Ovary (tissue), 7 donors: ENCODE measurements at regions not wholly inside any gene's neighbourhood (a gene's known extent, or its start where the extent isn't known, plus 50 kb on each side); places are given as distances from the start of the nearest gene placed in this dataset.

ENCODE experiments used
- DNase-seq, 5 donors: peaks; one replicate each; pipeline ENCODE4 v3.0.0-alpha.2; 2019 to 2020
- H3K27ac ChIP-seq, 2 donors: fragments of 200-600 bp; one replicate each; pipeline versions ENCODE4 v1.5.1 to v1.8.0; 2019 to 2022
- H3K27me3 ChIP-seq: fragments of 200-600 bp; one replicate; pipeline ENCODE4 v1.8.0; 2022
- H3K36me3 ChIP-seq: fragments of 200-600 bp; sonication (generic); one replicate; pipeline ENCODE4 v1.5.1; 2019
- H3K4me1 ChIP-seq: one replicate; pipeline ENCODE4 v1.8.1; 2013; ENCODE audit warnings: mild to moderate bottlenecking, moderate library complexity; ENCODE audit not compliant: insufficient read depth
- H3K4me3 ChIP-seq: fragments of 200-600 bp; sonication (generic); one replicate; pipeline ENCODE4 v1.5.1; 2017
- H3K9me3 ChIP-seq, 2 donors: fragments of 200-600 bp in 1 of 2; sonication (generic) in 1 of 2; one replicate each; pipeline versions ENCODE4 v1.5.1 to v1.8.1; 2013 to 2019; ENCODE audit warnings: mild to moderate bottlenecking in 1 of 2, moderate library complexity in 1 of 2
- EP300 ChIP-seq: sonication (generic); formaldehyde crosslinking; IDR thresholded peaks from one replicate; pipeline ENCODE4 v1.6.1; 2017; ENCODE audit warnings: antibody characterized with exemption
- POLR2A ChIP-seq: fragments of 450-650 bp; IDR thresholded peaks from one replicate; pipeline ENCODE4 v1.6.1; 2017; ENCODE audit warnings: antibody characterized with exemption, mild to moderate bottlenecking, moderate library complexity
- WGBS, 3 donors: extraction: QIAGEN DNeasy Blood & Tissue Kit in 1 of 3; methylation state at CpG; one replicate each; pipeline versions ENCODE4 v1.1.5 to v1.1.7; 2013 to 2017; 5-methylcytosine and 5-hydroxymethylcytosine counted together
- intact Hi-C, 4 donors: fragments of 100-400 bp; cut with DNase I; formaldehyde crosslinking; loops; one replicate each; pipeline versions ENCODE4 v1.11.0 to v1.15.1; 2022 to 2023
- TF ChIP-seq, protein P1 (sequence below), 3 donors: fragments of 450-650 bp in 2 of 3; fragments of 200-600 bp in 1 of 3; IDR thresholded peaks; one replicate each; pipeline versions ENCODE4 v1.5.1 to v1.8.0; 2016 to 2022; ENCODE audit warnings: antibody characterized with exemption in 3 of 3, mild to moderate bottlenecking in 1 of 3
- donor health status: DM: no; HTN: no; CAD: no; lungs with moderate emphysema.
- donor health status: DM: no; HTN: no; CAD: no.
- donor health status: Bipolar disorder and iron deficiency.
- donor health status: DM: no; HTN: no; CAD: no.
- donor health status: DM: yes; HTN: yes; CAD: no.

DNA sequence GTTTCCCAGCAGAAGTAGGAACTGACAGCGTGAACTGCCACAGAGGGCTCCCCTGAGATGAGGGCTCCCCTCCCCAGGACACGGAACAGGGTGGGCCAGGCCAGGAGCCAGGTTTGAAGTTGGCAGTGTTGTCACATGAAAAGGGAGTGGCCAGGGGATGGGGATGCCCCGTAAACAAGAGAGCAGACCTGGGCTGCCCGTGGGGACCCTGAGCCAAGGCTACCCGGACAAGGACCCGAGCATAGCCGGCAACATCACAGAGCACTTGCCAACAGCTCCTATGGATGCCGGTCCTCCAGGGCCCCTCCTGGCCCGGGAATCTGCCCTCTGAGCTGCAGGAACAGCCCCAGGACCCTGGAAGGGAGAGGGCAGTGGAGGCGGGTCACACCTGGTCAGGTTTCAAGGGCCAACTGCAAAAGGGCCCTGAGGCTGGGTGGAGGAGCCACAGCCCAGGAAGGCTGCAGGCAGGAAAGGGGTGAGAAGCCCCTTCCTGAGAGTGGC is 102.1 kb downstream of the CPZ start:
- intact Hi-C loops: no loop called here
- Histone ChIP-seq H3K4me1 (no peaks in the 10 kb centered on the region), H3K36me3 (no peaks in the 10 kb centered on the region), H3K9me3 (no peaks in the 10 kb centered on the region), H3K27me3 (no peaks in the 10 kb centered on the region), H3K27ac (no peak overlapping the region), H3K4me3 (no peak overlapping the region)
- 48 to 56% (median 50%) methylated on average over 10 of the region's 10 CpGs for WGBS, 3 donors
- TF ChIP-seq, protein P1, sequence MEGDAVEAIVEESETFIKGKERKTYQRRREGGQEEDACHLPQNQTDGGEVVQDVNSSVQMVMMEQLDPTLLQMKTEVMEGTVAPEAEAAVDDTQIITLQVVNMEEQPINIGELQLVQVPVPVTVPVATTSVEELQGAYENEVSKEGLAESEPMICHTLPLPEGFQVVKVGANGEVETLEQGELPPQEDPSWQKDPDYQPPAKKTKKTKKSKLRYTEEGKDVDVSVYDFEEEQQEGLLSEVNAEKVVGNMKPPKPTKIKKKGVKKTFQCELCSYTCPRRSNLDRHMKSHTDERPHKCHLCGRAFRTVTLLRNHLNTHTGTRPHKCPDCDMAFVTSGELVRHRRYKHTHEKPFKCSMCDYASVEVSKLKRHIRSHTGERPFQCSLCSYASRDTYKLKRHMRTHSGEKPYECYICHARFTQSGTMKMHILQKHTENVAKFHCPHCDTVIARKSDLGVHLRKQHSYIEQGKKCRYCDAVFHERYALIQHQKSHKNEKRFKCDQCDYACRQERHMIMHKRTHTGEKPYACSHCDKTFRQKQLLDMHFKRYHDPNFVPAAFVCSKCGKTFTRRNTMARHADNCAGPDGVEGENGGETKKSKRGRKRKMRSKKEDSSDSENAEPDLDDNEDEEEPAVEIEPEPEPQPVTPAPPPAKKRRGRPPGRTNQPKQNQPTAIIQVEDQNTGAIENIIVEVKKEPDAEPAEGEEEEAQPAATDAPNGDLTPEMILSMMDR (IDR thresholded peaks at IDR 0.05): no peak
- TF ChIP-seq EP300: no peak
- TF ChIP-seq POLR2A: no peak
- peak in 2 of 5 donors; percentile 5 to 20 for DNase-seq

DNA sequence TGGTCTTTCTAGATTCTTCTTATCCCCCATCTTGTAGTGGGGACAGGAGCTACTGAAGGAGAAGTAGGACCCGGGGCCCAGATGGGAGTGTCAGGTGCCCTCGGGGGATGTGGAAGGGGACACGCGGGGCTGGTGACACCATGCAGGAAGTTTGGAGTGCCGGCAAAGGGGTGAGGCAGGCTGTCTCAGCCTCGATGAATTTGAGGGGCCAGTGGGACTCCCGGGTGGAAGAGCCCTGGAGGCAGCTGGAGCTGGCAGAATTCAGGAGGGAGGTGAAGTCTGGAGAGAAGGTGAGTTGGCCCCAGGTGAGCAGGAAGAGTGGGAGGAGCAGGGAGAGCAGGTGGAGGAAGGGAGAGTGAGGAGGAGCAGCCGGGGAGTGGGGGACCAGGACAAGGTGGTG is 101.7 kb downstream of the CPZ start:
- no peaks in the 10 kb centered on the region for H3K36me3 ChIP-seq
- no peaks in the 10 kb centered on the region for H3K9me3 ChIP-seq
- H3K4me3 ChIP-seq: no peak overlapping the region
- intact Hi-C loops: no loop called here
- TF ChIP-seq, protein P1 (IDR thresholded peaks at IDR 0.05): no peak
- TF ChIP-seq POLR2A (no peak), EP300 (no peak)
- 63 to 75% (median 71%) methylated on average over 8 of the region's 8 CpGs for WGBS, 3 donors
- H3K27ac ChIP-seq: no peak overlapping the region
- H3K4me1 ChIP-seq: no peaks in the 10 kb centered on the region
- H3K27me3 ChIP-seq: no peaks in the 10 kb centered on the region
- peak in 1 of 5 donors; percentile 4 for DNase-seq

DNA sequence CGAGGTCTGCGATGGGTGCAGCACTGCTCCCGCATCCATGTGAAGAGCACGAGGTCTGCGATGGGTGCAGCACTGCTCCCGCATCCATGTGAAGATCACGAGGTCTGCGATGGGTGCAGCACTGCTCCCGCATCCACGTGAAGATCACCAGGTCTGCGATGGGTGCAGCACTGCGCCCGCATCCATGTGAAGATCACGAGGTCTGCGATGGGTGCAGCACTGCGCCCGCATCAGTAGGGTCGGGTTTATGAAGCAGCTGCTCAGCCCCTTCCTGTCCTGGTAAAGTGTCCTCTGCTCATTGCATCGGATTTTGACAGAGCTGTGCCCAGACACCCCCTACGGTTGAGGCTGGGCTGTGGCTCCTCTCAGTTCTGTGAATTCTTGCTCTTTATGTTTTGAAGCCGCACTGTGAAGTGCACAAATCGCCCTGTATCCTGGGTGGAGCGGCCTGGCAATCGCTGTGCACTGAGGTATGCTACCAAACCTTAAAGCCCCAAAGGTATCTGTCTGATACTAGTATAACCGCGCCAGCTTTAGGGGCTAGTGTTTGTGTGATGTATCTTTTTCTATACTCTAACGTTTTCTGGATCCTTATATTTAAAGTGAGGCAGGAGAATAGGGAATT is 98.7 kb downstream of the CPZ start:
- H3K27me3 ChIP-seq: no peaks in the 10 kb centered on the region
- peak in 2 of 5 donors; percentile 3 to 5 for DNase-seq
- H3K27ac ChIP-seq: no peak overlapping the region
- H3K4me3 ChIP-seq: no peak overlapping the region
- TF ChIP-seq, protein P1 (IDR thresholded peaks at IDR 0.05): no peak
- TF ChIP-seq POLR2A (no peak), EP300 (no peak)
- 84 to 87% (median 86%) methylated on average over 27 of the region's 27 CpGs for WGBS, 3 donors
- no peaks in the 10 kb centered on the region for H3K4me1 ChIP-seq
- H3K9me3 ChIP-seq: no peaks in the 10 kb centered on the region
- intact Hi-C loops: no loop called here
- no peaks in the 10 kb centered on the region for H3K36me3 ChIP-seq

- Histone ChIP-seq H3K27me3 (no peaks in the 10 kb centered on the region), H3K4me3 (no peak overlapping the region), H3K36me3 (no peaks in the 10 kb centered on the region), H3K27ac (no peak overlapping the region), H3K9me3 (no peaks in the 10 kb centered on the region), H3K4me1 (no peaks in the 10 kb centered on the region)
- TF ChIP-seq EP300 (no peak), POLR2A (no peak)
- TF ChIP-seq, protein P1 (IDR thresholded peaks at IDR 0.05): no peak
- 55 to 68% (median 58%) methylated on average over 23 of the region's 23 CpGs for WGBS, 3 donors
- DNase-seq: peak in 2 of 5 donors; percentile 3 to 17
- intact Hi-C loops: no loop called here
These were observed 97.9 kb downstream of the CPZ start for GRCh38 chr4:8690216-8691150.
